ENCODE measurements at regions not wholly inside any gene's neighbourhood (a gene's known extent, or its start where the extent isn't known, plus 50 kb on each side); places are given as distances from the start of the nearest gene placed in this dataset.

DNA sequence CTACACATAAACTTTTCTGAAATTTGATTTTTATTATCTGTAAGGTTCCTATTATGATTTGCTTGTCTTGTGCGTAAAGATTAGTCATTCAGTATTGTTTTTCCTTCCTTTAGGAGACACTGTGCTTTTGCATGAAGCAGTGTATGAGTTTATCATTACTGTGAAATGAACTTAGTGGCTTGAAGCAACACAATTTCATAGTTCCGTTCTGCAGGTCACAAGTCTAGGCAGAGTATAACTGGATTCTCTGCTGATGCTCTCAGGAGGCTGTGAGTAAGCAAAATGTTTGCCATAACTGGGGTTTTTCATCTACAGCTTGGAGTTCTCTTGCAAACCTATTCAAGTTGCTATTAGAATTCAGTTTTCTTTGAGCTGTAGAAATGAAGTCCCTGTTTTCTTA is 1136.1 kb downstream of the OTOL1 start:
- TF ChIP-seq ISX (CRISPR knock-in tag; conservative IDR thresholded peaks at IDR 0.05): no peak
- TF ChIP-seq RAD21 (CRISPR knock-in tag; IDR thresholded peaks at IDR 0.05): no peak
- TF ChIP-seq NFE2L2 (IDR thresholded peaks at IDR 0.05; ENCODE audit: low read length): no peak
- no peak for TF ChIP-seq U2AF1 (optimal IDR thresholded peaks at IDR 0.05; ENCODE audit: low read depth, low read length)
- TF ChIP-seq TAF1 (CRISPR knock-in tag; IDR thresholded peaks at IDR 0.05): no peak
- TF ChIP-seq ZNF660 (CRISPR knock-in tag; IDR thresholded peaks at IDR 0.05; ENCODE audit: borderline replicate concordance, low read depth): no peak
- TF ChIP-seq, protein P1, sequence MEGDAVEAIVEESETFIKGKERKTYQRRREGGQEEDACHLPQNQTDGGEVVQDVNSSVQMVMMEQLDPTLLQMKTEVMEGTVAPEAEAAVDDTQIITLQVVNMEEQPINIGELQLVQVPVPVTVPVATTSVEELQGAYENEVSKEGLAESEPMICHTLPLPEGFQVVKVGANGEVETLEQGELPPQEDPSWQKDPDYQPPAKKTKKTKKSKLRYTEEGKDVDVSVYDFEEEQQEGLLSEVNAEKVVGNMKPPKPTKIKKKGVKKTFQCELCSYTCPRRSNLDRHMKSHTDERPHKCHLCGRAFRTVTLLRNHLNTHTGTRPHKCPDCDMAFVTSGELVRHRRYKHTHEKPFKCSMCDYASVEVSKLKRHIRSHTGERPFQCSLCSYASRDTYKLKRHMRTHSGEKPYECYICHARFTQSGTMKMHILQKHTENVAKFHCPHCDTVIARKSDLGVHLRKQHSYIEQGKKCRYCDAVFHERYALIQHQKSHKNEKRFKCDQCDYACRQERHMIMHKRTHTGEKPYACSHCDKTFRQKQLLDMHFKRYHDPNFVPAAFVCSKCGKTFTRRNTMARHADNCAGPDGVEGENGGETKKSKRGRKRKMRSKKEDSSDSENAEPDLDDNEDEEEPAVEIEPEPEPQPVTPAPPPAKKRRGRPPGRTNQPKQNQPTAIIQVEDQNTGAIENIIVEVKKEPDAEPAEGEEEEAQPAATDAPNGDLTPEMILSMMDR (CRISPR knock-in tag; IDR thresholded peaks at IDR 0.05): no peak

Measured in HepG2 (cell line).